ENCODE measurements at regions not wholly inside any gene's neighbourhood (a gene's known extent, or its start where the extent isn't known, plus 50 kb on each side); places are given as distances from the start of the nearest gene placed in this dataset.

DNA sequence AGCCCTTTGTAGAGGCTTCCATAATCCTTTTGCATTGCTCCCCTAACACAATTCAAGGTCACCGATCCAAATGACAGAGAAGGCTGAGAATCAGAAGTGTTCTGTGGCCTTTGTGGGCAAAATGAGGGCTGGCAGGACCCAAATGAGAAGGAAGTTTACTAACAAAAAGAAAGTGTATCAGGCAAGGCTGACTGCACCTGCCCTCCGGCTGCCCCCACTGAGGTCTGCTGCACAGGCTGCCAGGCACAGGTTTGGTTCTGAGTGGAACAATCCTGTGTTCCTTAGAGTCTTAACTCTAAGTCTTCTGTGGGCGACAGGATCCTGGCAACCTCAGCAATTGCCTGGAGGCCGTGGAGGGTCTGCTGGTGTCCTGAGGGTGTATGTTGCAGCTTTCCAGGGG is 568.5 kb downstream of the CMPK2 start:
- in situ Hi-C loops (cut with HindIII; ENCODE audit: low pct_unique_long_range_greater_than_20kb, low sequenced_read_pairs): no loop called here
- H3K4me1 ChIP-seq (ENCODE audit: control insufficient read depth, insufficient read depth, low read length): no peaks in the 10 kb centered on the region
- H3K27me3 ChIP-seq (ENCODE audit: control insufficient read depth, insufficient read depth, low read length): no peaks in the 10 kb centered on the region
- intact Hi-C loops (cut with micrococcal nuclease; ENCODE audit: unreplicated experiment): no loop called here
- ATAC-seq (no peak), DNase-seq (ENCODE audit: low read depth, low spot score) (no peak)
- CTCF ChIA-PET: no interaction called here
- H3K36me3 ChIP-seq (ENCODE audit: control insufficient read depth, insufficient read depth, low read length): no peaks in the 10 kb centered on the region
- BruUV-seq (replicated peaks): no TSS peak
- TF ChIP-seq TCF7L2 (IDR thresholded peaks at IDR 0.05; ENCODE audit: low read depth, low read length) (no peak), SIN3A (IDR thresholded peaks at IDR 0.05; ENCODE audit: borderline replicate concordance, insufficient read depth, low read depth, low read length) (no peak), POLR2AphosphoS5 (IDR thresholded peaks at IDR 0.05; ENCODE audit: low read depth, low read length) (no peak)
- TF ChIP-seq, protein P1, sequence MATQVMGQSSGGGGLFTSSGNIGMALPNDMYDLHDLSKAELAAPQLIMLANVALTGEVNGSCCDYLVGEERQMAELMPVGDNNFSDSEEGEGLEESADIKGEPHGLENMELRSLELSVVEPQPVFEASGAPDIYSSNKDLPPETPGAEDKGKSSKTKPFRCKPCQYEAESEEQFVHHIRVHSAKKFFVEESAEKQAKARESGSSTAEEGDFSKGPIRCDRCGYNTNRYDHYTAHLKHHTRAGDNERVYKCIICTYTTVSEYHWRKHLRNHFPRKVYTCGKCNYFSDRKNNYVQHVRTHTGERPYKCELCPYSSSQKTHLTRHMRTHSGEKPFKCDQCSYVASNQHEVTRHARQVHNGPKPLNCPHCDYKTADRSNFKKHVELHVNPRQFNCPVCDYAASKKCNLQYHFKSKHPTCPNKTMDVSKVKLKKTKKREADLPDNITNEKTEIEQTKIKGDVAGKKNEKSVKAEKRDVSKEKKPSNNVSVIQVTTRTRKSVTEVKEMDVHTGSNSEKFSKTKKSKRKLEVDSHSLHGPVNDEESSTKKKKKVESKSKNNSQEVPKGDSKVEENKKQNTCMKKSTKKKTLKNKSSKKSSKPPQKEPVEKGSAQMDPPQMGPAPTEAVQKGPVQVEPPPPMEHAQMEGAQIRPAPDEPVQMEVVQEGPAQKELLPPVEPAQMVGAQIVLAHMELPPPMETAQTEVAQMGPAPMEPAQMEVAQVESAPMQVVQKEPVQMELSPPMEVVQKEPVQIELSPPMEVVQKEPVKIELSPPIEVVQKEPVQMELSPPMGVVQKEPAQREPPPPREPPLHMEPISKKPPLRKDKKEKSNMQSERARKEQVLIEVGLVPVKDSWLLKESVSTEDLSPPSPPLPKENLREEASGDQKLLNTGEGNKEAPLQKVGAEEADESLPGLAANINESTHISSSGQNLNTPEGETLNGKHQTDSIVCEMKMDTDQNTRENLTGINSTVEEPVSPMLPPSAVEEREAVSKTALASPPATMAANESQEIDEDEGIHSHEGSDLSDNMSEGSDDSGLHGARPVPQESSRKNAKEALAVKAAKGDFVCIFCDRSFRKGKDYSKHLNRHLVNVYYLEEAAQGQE (IDR thresholded peaks at IDR 0.05; ENCODE audit: insufficient read depth in 1 of 2, low read depth in 2 of 2, low read length in 1 of 2): no peak
- TF ChIP-seq, protein P2, sequence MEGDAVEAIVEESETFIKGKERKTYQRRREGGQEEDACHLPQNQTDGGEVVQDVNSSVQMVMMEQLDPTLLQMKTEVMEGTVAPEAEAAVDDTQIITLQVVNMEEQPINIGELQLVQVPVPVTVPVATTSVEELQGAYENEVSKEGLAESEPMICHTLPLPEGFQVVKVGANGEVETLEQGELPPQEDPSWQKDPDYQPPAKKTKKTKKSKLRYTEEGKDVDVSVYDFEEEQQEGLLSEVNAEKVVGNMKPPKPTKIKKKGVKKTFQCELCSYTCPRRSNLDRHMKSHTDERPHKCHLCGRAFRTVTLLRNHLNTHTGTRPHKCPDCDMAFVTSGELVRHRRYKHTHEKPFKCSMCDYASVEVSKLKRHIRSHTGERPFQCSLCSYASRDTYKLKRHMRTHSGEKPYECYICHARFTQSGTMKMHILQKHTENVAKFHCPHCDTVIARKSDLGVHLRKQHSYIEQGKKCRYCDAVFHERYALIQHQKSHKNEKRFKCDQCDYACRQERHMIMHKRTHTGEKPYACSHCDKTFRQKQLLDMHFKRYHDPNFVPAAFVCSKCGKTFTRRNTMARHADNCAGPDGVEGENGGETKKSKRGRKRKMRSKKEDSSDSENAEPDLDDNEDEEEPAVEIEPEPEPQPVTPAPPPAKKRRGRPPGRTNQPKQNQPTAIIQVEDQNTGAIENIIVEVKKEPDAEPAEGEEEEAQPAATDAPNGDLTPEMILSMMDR (IDR thresholded peaks at IDR 0.05): no peak
- POLR2A ChIA-PET: no interaction called here
- H3K27ac ChIP-seq (ENCODE audit: low read length): no peak overlapping the region
- no peaks in the 10 kb centered on the region for H3K9me3 ChIP-seq (ENCODE audit: control insufficient read depth, insufficient read depth, low read depth, low read length)
- H3K4me3 ChIP-seq (ENCODE audit: low read depth in 2 of 2, low read length in 2 of 2): no peak overlapping the region

DNA sequence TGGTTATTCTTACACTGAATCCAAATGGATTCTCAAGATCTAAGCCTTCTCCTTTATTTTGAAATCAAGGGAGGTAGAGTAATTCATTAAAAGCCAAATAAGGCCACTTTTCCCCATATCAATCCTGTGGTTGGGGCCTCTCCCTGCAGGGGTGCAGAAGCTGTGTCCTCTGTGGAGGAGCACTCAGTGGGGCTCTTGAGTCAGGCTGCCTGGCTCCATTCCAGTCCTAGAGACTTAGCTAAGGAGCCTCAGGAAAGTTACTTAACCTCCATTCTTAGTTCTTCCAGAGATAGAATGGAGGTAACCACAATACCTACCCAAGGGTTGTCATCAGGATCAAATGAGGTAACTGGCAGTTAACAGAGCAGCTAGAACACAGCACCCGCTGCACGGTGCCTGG is 564.3 kb downstream of the CMPK2 start:
- intact Hi-C loops (cut with micrococcal nuclease; ENCODE audit: unreplicated experiment): no loop called here
- Histone ChIP-seq H3K27ac (ENCODE audit: low read length) (no peak overlapping the region), H3K27me3 (ENCODE audit: control insufficient read depth, insufficient read depth, low read length) (no peaks in the 10 kb centered on the region), H3K4me1 (ENCODE audit: control insufficient read depth, insufficient read depth, low read length) (no peaks in the 10 kb centered on the region), H3K36me3 (ENCODE audit: control insufficient read depth, insufficient read depth, low read length) (no peaks in the 10 kb centered on the region), H3K4me3 (ENCODE audit: low read depth in 2 of 2, low read length in 2 of 2) (no peak overlapping the region), H3K9me3 (ENCODE audit: control insufficient read depth, insufficient read depth, low read depth, low read length) (no peaks in the 10 kb centered on the region)
- DNase-seq (ENCODE audit: low read depth, low spot score) (no peak), ATAC-seq (no peak)
- ChIA-PET POLR2A (no interaction called here), CTCF (no interaction called here)
- TF ChIP-seq, protein P1 (IDR thresholded peaks at IDR 0.05; ENCODE audit: insufficient read depth in 1 of 2, low read depth in 2 of 2, low read length in 1 of 2): no peak
- TF ChIP-seq SIN3A (IDR thresholded peaks at IDR 0.05; ENCODE audit: borderline replicate concordance, insufficient read depth, low read depth, low read length): no peak
- TF ChIP-seq TCF7L2 (IDR thresholded peaks at IDR 0.05; ENCODE audit: low read depth, low read length): no peak
- no peak for TF ChIP-seq POLR2AphosphoS5 (IDR thresholded peaks at IDR 0.05; ENCODE audit: low read depth, low read length)
- TF ChIP-seq, protein P2 (IDR thresholded peaks at IDR 0.05): no peak
- in situ Hi-C loops (cut with HindIII; ENCODE audit: low pct_unique_long_range_greater_than_20kb, low sequenced_read_pairs): no loop called here
- BruUV-seq (replicated peaks): no TSS peak
